Left renal pelvis (tissue), 4 donors: ENCODE measurements at regions not wholly inside any gene's neighbourhood (a gene's known extent, or its start where the extent isn't known, plus 50 kb on each side); places are given as distances from the start of the nearest gene placed in this dataset.

Experiments
- DNase-seq, 4 donors: peaks; one replicate each; pipeline ENCODE4 v3.0.0-alpha.2; 2013; ENCODE audit warnings: low read depth in 4 of 4, low spot score in 3 of 4

DNA sequence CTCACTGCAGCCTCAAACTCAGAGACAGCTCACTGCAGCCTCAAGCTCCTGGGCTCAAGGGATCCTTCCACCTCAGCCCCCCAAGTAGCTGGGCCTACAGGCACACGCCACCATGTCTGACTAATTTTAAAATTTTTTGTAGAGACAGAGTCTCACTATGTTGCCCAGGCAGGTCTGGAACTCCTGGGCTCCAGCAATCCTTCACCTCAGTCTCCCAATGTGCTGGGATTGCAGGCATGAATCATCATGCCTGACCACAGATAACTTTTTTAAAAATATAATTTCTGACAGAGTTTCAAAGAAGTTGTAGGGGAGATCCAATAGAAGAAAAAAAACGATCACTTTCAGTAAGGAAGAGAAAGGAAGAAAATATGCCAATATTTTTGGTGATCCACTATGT is 189.7 kb upstream of the CDKN3 start:
- DNase-seq = no peak

- no peak for DNase-seq
Measured at GRCh38 chr14:54207476-54208462, 189.0 kb upstream of the CDKN3 start.

DNA sequence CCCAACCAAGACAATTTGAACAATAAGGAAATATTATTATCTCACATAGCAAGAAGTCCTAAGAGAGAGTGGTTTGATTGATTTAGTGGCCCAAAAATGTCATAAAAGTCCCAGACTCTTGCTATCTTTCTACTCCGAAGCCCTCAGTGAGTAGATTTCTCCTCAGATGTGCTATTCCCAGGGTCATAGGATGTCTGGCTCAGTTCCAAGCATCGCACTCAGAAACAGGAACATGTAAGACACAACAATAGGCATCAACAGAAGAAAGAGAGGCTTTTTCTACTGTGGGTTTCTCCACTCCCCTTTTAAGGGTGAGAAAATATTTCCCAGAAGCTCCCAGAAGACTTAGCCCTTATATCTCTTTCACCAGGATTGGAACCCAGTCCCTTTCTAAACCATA is 188.1 kb upstream of the CDKN3 start:
- DNase-seq = no peak

GRCh38 chr14:54209511-54210250 is 187.1 kb upstream of the CDKN3 start:
- DNase-seq = no peak

- DNase-seq = no peak
Measured at GRCh38 chr14:54211551-54212308, 185.1 kb upstream of the CDKN3 start.

GRCh38 chr14:54213536-54213935 is 183.3 kb upstream of the CDKN3 start:
- DNase-seq = no peak

DNA sequence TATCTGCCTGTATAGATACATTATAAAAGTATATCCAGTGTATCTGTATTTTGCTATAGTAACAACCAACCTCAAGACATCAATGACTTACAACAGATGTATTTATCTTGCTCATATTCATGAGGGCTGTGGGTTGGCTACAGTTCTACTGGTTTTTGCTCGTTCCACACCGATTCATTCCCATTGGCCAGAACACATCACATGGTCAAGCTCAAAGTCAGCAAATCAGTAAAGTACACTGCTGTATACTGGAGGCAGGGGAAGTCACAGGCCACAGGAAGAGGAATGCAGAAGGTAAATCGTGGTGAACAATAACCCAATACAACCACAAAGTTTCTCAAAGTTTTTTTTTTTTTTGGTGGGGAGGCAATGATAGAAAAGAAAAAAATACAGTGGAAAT is 180.0 kb upstream of the CDKN3 start:
- DNase-seq = no peak

DNA sequence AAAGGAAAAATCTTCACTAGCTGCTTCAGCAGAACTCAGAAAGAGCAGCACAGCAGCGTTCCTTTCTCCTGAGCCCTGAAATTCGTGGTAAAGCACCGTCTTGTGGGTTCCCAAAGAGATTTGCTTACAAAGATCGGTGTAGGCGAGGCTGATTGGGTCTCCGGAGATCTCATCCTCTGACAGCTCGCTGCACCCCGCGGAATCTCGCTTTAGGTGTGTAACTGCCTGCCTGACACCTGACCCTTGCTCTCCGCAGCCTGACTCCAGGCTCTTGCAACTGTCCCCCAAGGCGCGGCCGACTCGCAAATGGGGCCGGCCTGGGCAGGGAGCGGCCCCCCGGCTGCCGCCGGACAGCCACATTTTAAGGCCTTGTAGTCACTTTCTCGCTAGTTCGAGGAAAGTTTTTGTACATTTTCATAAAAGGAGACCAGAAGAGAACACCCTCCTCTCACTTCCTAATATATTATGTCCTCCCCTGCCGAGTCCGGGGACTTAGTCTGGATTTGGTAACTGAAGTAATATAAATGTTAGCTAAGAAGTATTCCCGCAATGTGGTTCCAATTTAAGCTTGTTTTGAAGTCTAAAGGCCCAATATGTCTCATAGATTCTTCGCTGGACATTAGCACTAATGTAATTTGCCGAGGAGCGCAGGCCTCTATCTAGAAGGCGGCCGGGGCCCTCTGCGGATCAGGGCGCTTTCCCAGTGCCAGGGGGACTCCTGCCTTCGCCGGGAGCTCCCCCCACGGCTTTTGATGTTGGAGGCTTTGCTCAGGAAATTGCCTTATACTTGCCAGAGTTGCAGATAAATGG is 177.3 kb upstream of the CDKN3 start:
- no peak for DNase-seq

DNA sequence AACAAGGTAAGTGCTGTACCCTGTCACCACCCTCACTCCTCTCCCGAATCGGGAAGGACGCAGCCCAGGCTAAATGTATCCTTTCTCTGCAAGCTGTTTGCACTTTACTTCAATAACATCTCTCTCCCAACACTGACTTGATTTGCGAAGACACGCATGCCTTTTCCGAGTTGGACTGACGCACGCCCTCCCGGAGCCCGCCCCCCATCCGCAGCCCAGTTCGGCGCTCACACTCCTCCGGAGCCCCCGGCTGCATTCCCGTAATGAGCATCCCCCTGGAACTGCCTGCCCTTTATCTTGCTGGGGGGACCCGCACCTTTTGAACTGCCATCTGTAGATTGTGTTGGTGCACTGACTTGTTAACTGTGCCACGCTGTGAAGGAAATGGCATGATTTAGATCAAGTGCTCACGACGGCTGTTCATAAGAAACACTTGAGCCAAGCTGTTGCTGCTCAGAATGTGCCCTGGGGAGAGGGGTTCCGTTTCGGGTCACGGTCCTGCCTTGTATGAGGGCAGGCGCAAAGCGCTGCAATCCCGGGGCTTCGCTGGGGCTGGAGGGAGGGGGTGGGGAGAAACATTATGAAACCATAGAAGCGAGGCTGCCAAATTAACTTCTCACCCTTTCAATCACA is 176.6 kb upstream of the CDKN3 start:
- DNase-seq = no peak

GRCh38 chr14:54220704-54221431 is 175.9 kb upstream of the CDKN3 start:
- DNase-seq = no peak

DNA sequence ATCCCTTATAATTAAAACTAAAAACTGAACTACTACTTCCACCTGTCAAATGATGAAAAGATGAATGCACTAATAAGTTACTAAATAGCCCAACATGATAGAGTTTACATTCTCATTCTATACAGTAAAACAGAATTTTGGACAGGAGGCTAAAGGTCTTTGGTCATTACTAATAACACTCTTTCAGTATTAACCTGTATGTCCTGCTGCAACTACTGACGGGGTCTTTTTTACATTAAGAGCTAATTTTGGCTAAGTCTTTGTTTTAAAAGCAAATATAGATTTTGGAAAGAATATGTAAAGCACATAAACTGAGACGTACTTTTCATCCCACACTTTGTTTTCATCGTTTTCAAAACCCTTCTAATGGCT is 175.4 kb upstream of the CDKN3 start:
- DNase-seq = no peak

GRCh38 chr14:54221971-54222370 is 174.8 kb upstream of the CDKN3 start:
- no peak for DNase-seq

- DNase-seq = no peak
Measured at GRCh38 chr14:54223831-54224402, 172.9 kb upstream of the CDKN3 start.

GRCh38 chr14:54225457-54226060 is 171.2 kb upstream of the CDKN3 start:
- DNase-seq = no peak

- DNase-seq = no peak
Measured at GRCh38 chr14:54226103-54226502, 170.7 kb upstream of the CDKN3 start.

- no peak for DNase-seq
Measured at GRCh38 chr14:54226558-54226957, 170.2 kb upstream of the CDKN3 start.

DNA sequence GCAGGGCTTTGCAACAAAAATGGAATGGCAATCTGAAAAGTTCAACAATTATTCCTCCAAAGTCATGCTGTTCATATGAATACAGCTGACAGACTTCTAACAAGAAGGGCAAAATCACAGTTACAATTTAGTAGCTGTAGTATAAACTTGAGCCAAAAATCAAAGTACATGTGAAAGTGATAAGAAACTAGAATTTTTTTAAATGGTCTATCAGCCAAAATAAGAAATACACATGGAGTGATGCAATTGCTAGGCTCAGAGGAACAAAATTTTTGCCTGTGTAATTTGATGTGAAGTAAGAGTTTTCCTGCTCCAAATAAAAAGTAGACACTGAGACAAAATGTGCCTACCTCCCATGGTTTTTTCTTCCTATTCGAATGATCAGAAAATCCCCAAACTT is 167.7 kb upstream of the CDKN3 start:
- DNase-seq = no peak

- no peak for DNase-seq
Measured at GRCh38 chr14:54230645-54231044, 166.2 kb upstream of the CDKN3 start.
